Lower leg skin (tissue), 3 donors: ENCODE measurements at regions not wholly inside any gene's neighbourhood (a gene's known extent, or its start where the extent isn't known, plus 50 kb on each side); places are given as distances from the start of the nearest gene placed in this dataset.

Experiments
- CTCF ChIP-seq, 3 donors: fragments of 450-650 bp; IDR thresholded peaks; one replicate each; pipeline ENCODE4 v1.5.1; 2016; ENCODE audit warnings: antibody characterized with exemption in 3 of 3, mild to moderate bottlenecking in 3 of 3, moderate library complexity in 2 of 3
- POLR2A ChIP-seq, 2 donors: fragments of 450-650 bp; IDR thresholded peaks; one replicate each; pipeline ENCODE4 v1.6.1; 2016 to 2017; ENCODE audit warnings: antibody characterized with exemption in 2 of 2, mild to moderate bottlenecking in 1 of 2, moderate library complexity in 1 of 2

GRCh38 chr3:156620260-156620659 is 54.1 kb upstream of the TIPARP start:
- TF ChIP-seq CTCF (IDR thresholded peaks at IDR 0.05) = no peak
- TF ChIP-seq POLR2A (IDR thresholded peaks at IDR 0.05) = no peak
